ENCODE measurements at regions not wholly inside any gene's neighbourhood (a gene's known extent, or its start where the extent isn't known, plus 50 kb on each side); places are given as distances from the start of the nearest gene placed in this dataset.

GRCh38 chr14:94924189-94924588 is 154.3 kb upstream of the GSC start:
- no peak for DNase-seq (ENCODE audit: low read depth)

GRCh38 chr14:94923786-94924185 is 153.9 kb upstream of the GSC start:
- DNase-seq (ENCODE audit: low read depth) = no peak

- DNase-seq (ENCODE audit: low read depth) = no peak
Observed at GRCh38 chr14:94922595-94923239, 152.8 kb upstream of the GSC start.

- DNase-seq (ENCODE audit: low read depth) = no peak
Observed at GRCh38 chr14:94921882-94922585, 152.1 kb upstream of the GSC start.

GRCh38 chr14:94921456-94921855 is 151.5 kb upstream of the GSC start:
- DNase-seq (ENCODE audit: low read depth) = no peak

- DNase-seq (ENCODE audit: low read depth) = no peak
Observed at GRCh38 chr14:94919896-94920295, 150.0 kb upstream of the GSC start.

GRCh38 chr14:94918896-94919295 is 149.0 kb upstream of the GSC start:
- DNase-seq (ENCODE audit: low read depth) = no peak

- no peak for DNase-seq (ENCODE audit: low read depth)
Observed at GRCh38 chr14:94917041-94917600, 147.2 kb upstream of the GSC start.

GRCh38 chr14:94914191-94914590 is 144.3 kb upstream of the GSC start:
- no peak for DNase-seq (ENCODE audit: low read depth)

GRCh38 chr14:94907626-94908261 is 137.8 kb upstream of the GSC start:
- no peak for DNase-seq (ENCODE audit: low read depth)

GRCh38 chr14:94906991-94907587 is 137.2 kb upstream of the GSC start:
- DNase-seq (ENCODE audit: low read depth) = no peak

GRCh38 chr14:94906577-94906976 is 136.7 kb upstream of the GSC start:
- no peak for DNase-seq (ENCODE audit: low read depth)

GRCh38 chr14:94904636-94905035 is 134.7 kb upstream of the GSC start:
- no peak for DNase-seq (ENCODE audit: low read depth)

- no peak for DNase-seq (ENCODE audit: low read depth)
Observed at GRCh38 chr14:94903883-94904282, 134.0 kb upstream of the GSC start.

GRCh38 chr14:94903338-94903737 is 133.4 kb upstream of the GSC start:
- DNase-seq (ENCODE audit: low read depth) = no peak

GRCh38 chr14:94897561-94897960 is 127.6 kb upstream of the GSC start:
- DNase-seq (ENCODE audit: low read depth) = no peak

GRCh38 chr14:94897082-94897481 is 127.2 kb upstream of the GSC start:
- no peak for DNase-seq (ENCODE audit: low read depth)

- no peak for DNase-seq (ENCODE audit: low read depth)
Observed at GRCh38 chr14:94893411-94894160, 123.7 kb upstream of the GSC start.

GRCh38 chr14:94890785-94891184 is 120.9 kb upstream of the GSC start:
- DNase-seq (ENCODE audit: low read depth) = no peak

GRCh38 chr14:94889520-94890312 is 119.8 kb upstream of the GSC start:
- no peak for DNase-seq (ENCODE audit: low read depth)

GRCh38 chr14:94888121-94888520 is 118.2 kb upstream of the GSC start:
- DNase-seq (ENCODE audit: low read depth) = no peak

Measured in stimulated activated CD8-positive, alpha-beta memory T cell treated with anti-CD3 and anti-CD28 coated beads, Interleukin-12 subunit alpha, Interleukin-12 subunit beta, amount 100 ng/mL, for 1 hour (primary cell).